ENCODE measurements at regions not wholly inside any gene's neighbourhood (a gene's known extent, or its start where the extent isn't known, plus 50 kb on each side); places are given as distances from the start of the nearest gene placed in this dataset.

DNA sequence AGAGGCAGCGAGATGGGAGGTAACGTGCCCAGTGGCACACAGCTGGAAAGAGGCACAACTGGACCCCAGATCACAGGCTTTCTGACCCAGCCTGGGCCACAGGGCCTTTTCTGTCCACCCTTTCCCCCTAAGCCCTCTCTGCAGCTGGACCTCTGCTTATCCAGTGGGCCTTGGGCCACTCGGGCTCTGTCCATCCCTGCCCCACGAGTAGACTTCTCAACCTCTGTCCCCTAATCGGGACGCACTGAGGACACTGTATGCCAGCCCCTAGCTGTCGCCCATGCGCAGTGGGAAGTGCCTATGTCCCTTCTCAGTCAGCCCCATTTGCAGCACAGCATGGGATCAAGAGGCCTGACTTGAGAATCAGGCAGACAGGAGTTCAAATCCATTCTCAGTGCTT, 65.6 kb upstream of the NEURL1B start:
- no peaks in the 10 kb centered on the region for H3K36me3 ChIP-seq (ENCODE audit: control insufficient read depth, insufficient read depth, low read length)
- no peaks in the 10 kb centered on the region for H3K27me3 ChIP-seq (ENCODE audit: control insufficient read depth, insufficient read depth, low read length)
- DNase-seq (ENCODE audit: low read depth, low spot score) (no peak), ATAC-seq (no peak)
- no peaks in the 10 kb centered on the region for H3K9me3 ChIP-seq (ENCODE audit: control insufficient read depth, insufficient read depth, low read depth, low read length)
- BruUV-seq (replicated peaks): no TSS peak
- intact Hi-C loops (cut with micrococcal nuclease; ENCODE audit: unreplicated experiment) (no loop called here), in situ Hi-C loops (cut with HindIII; ENCODE audit: low pct_unique_long_range_greater_than_20kb, low sequenced_read_pairs) (no loop called here)
- ChIA-PET POLR2A (no interaction called here), CTCF (no interaction called here)
- TF ChIP-seq, protein P1, sequence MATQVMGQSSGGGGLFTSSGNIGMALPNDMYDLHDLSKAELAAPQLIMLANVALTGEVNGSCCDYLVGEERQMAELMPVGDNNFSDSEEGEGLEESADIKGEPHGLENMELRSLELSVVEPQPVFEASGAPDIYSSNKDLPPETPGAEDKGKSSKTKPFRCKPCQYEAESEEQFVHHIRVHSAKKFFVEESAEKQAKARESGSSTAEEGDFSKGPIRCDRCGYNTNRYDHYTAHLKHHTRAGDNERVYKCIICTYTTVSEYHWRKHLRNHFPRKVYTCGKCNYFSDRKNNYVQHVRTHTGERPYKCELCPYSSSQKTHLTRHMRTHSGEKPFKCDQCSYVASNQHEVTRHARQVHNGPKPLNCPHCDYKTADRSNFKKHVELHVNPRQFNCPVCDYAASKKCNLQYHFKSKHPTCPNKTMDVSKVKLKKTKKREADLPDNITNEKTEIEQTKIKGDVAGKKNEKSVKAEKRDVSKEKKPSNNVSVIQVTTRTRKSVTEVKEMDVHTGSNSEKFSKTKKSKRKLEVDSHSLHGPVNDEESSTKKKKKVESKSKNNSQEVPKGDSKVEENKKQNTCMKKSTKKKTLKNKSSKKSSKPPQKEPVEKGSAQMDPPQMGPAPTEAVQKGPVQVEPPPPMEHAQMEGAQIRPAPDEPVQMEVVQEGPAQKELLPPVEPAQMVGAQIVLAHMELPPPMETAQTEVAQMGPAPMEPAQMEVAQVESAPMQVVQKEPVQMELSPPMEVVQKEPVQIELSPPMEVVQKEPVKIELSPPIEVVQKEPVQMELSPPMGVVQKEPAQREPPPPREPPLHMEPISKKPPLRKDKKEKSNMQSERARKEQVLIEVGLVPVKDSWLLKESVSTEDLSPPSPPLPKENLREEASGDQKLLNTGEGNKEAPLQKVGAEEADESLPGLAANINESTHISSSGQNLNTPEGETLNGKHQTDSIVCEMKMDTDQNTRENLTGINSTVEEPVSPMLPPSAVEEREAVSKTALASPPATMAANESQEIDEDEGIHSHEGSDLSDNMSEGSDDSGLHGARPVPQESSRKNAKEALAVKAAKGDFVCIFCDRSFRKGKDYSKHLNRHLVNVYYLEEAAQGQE (IDR thresholded peaks at IDR 0.05; ENCODE audit: insufficient read depth in 1 of 2, low read depth in 2 of 2, low read length in 1 of 2): no peak
- TF ChIP-seq SIN3A (IDR thresholded peaks at IDR 0.05; ENCODE audit: borderline replicate concordance, insufficient read depth, low read depth, low read length): no peak
- TF ChIP-seq, protein P2, sequence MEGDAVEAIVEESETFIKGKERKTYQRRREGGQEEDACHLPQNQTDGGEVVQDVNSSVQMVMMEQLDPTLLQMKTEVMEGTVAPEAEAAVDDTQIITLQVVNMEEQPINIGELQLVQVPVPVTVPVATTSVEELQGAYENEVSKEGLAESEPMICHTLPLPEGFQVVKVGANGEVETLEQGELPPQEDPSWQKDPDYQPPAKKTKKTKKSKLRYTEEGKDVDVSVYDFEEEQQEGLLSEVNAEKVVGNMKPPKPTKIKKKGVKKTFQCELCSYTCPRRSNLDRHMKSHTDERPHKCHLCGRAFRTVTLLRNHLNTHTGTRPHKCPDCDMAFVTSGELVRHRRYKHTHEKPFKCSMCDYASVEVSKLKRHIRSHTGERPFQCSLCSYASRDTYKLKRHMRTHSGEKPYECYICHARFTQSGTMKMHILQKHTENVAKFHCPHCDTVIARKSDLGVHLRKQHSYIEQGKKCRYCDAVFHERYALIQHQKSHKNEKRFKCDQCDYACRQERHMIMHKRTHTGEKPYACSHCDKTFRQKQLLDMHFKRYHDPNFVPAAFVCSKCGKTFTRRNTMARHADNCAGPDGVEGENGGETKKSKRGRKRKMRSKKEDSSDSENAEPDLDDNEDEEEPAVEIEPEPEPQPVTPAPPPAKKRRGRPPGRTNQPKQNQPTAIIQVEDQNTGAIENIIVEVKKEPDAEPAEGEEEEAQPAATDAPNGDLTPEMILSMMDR (IDR thresholded peaks at IDR 0.05): no peak
- no peak for TF ChIP-seq POLR2AphosphoS5 (IDR thresholded peaks at IDR 0.05; ENCODE audit: low read depth, low read length)
- no peak for TF ChIP-seq TCF7L2 (IDR thresholded peaks at IDR 0.05; ENCODE audit: low read depth, low read length)
- H3K27ac ChIP-seq (ENCODE audit: low read length): no peak overlapping the region
- H3K4me3 ChIP-seq (ENCODE audit: low read depth in 2 of 2, low read length in 2 of 2): no peak overlapping the region
- H3K4me1 ChIP-seq (ENCODE audit: control insufficient read depth, insufficient read depth, low read length): no peaks in the 10 kb centered on the region

DNA sequence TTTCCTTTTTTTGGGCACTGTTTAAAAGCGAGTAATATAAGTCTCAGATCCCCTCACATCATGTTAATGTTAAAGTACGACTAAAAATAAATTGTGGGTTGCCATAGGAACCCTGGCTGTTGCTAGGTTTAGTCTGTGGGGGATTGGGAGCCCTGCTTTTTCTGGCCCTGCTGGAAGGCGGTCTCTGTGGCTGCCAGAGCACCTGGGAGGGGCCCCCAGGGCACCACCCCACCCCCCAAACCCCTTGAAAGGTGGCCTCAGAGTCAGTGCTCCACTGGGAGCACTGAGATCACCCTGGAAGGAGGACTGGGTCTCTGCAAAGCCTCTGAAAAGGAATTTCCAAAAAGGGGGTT, 66.2 kb upstream of the NEURL1B start:
- H3K27me3 ChIP-seq (ENCODE audit: control insufficient read depth, insufficient read depth, low read length): no peaks in the 10 kb centered on the region
- no peak for TF ChIP-seq POLR2AphosphoS5 (IDR thresholded peaks at IDR 0.05; ENCODE audit: low read depth, low read length)
- no peak for TF ChIP-seq TCF7L2 (IDR thresholded peaks at IDR 0.05; ENCODE audit: low read depth, low read length)
- TF ChIP-seq, protein P1 (IDR thresholded peaks at IDR 0.05; ENCODE audit: insufficient read depth in 1 of 2, low read depth in 2 of 2, low read length in 1 of 2): no peak
- TF ChIP-seq SIN3A (IDR thresholded peaks at IDR 0.05; ENCODE audit: borderline replicate concordance, insufficient read depth, low read depth, low read length): no peak
- TF ChIP-seq, protein P2 (IDR thresholded peaks at IDR 0.05): no peak

More for the DNA sequence above, 66.2 kb upstream of the NEURL1B start:
- no peaks in the 10 kb centered on the region for H3K36me3 ChIP-seq (ENCODE audit: control insufficient read depth, insufficient read depth, low read length)
- no peak overlapping the region for H3K4me3 ChIP-seq (ENCODE audit: low read depth in 2 of 2, low read length in 2 of 2)
- ChIA-PET CTCF (no interaction called here), POLR2A (no interaction called here)
- no peak overlapping the region for H3K27ac ChIP-seq (ENCODE audit: low read length)
- in situ Hi-C loops (cut with HindIII; ENCODE audit: low pct_unique_long_range_greater_than_20kb, low sequenced_read_pairs) (no loop called here), intact Hi-C loops (cut with micrococcal nuclease; ENCODE audit: unreplicated experiment) (no loop called here)
- H3K4me1 ChIP-seq (ENCODE audit: control insufficient read depth, insufficient read depth, low read length): no peaks in the 10 kb centered on the region
- DNase-seq (ENCODE audit: low read depth, low spot score) (no peak), ATAC-seq (no peak)
- no peaks in the 10 kb centered on the region for H3K9me3 ChIP-seq (ENCODE audit: control insufficient read depth, insufficient read depth, low read depth, low read length)
- no TSS peak for BruUV-seq (replicated peaks)

All from Panc1 (cell line).